NB4 (cell line): ENCODE measurements at regions not wholly inside any gene's neighbourhood (a gene's known extent, or its start where the extent isn't known, plus 50 kb on each side); places are given as distances from the start of the nearest gene placed in this dataset.

Experiments used
- MYC ChIP-seq: IDR thresholded peaks from 2 replicates; pipeline ENCODE4 v1.6.1; 2011; ENCODE audit warnings: low read depth, low read length
- POLR2A ChIP-seq: IDR thresholded peaks from 2 replicates; pipeline ENCODE4 v1.6.1; 2011; ENCODE audit warnings: mild to moderate bottlenecking; ENCODE audit not compliant: insufficient read length; ENCODE audit errors: extremely low read depth
- TF ChIP-seq, protein P1 (sequence below): IDR thresholded peaks from one replicate; pipeline ENCODE4 v1.5.1; 2012; ENCODE audit warnings: low read depth, low read length
- TF ChIP-seq, protein P2 (sequence below): IDR thresholded peaks from 2 replicates; pipeline ENCODE4 v1.6.1; 2011; ENCODE audit warnings: low read depth, low read length

DNA sequence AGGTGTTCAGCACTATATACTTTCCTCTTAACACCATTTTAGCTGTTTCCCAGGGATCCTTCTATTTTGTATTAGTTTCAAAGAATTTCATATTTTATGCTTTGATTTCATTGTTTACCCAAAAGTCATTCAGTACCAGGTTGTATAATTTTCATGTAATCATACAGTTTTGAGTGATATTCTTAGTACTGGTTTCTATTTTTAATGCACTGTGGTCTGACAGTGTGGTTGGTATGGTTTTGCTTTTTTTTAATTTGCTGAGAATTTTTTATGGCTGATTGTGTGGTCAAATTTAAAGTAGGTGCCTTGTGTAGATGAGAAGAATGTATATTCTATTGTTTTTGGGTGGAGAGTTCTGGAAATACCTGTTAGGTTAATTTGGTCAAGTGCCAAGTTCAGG lies 323.4 kb upstream of the EPHA6 start:
- TF ChIP-seq POLR2A (no peak), MYC (no peak)
- TF ChIP-seq, protein P1, sequence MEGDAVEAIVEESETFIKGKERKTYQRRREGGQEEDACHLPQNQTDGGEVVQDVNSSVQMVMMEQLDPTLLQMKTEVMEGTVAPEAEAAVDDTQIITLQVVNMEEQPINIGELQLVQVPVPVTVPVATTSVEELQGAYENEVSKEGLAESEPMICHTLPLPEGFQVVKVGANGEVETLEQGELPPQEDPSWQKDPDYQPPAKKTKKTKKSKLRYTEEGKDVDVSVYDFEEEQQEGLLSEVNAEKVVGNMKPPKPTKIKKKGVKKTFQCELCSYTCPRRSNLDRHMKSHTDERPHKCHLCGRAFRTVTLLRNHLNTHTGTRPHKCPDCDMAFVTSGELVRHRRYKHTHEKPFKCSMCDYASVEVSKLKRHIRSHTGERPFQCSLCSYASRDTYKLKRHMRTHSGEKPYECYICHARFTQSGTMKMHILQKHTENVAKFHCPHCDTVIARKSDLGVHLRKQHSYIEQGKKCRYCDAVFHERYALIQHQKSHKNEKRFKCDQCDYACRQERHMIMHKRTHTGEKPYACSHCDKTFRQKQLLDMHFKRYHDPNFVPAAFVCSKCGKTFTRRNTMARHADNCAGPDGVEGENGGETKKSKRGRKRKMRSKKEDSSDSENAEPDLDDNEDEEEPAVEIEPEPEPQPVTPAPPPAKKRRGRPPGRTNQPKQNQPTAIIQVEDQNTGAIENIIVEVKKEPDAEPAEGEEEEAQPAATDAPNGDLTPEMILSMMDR = no peak
- TF ChIP-seq, protein P2, sequence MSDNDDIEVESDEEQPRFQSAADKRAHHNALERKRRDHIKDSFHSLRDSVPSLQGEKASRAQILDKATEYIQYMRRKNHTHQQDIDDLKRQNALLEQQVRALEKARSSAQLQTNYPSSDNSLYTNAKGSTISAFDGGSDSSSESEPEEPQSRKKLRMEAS = no peak
